HCT116 (cell line): ENCODE measurements at regions not wholly inside any gene's neighbourhood (a gene's known extent, or its start where the extent isn't known, plus 50 kb on each side); places are given as distances from the start of the nearest gene placed in this dataset.

Experiments used
- ATAC-seq: fragments of 200-7000 bp; cut with Tn5 transposase; 2 replicates; pipeline ENCODE4 v1.9.1; 2020; ENCODE audit warnings: mild to moderate bottlenecking, moderate library complexity
- BruUV-seq: library from RNA; stranded (reverse); fragments of 400-500 nt; replicated peaks from 2 replicates; lab custom pipeline; 2021; lab: Mats Ljungman, UMichigan
- CTCF ChIA-PET: fragments of 300-600 bp; sonication (Branson Sonifier 250); formaldehyde crosslinking; loops from one replicate; lab custom pipeline; 2021; ENCODE audit warnings: antibody characterized with exemption; lab: Charles Lee
- POLR2A ChIA-PET: fragments of 300-600, 350-600 bp; sonication (Branson Sonifier 250); formaldehyde crosslinking; loops from one replicate; lab custom pipeline; 2021; ENCODE audit warnings: antibody characterized with exemption; lab: Charles Lee
- RAD21 ChIA-PET, 2 experiments: fragments of 300-600 bp; sonication (Branson Sonifier 250); formaldehyde crosslinking; loops; one replicate each; lab custom pipeline; 2023; ENCODE audit warnings: low total read pairs in 2 of 2; ENCODE audit not compliant: uncharacterized antibody in 2 of 2, unreplicated experiment in 2 of 2, low non-redundant PET in 1 of 2; lab: Charles Lee
- DNase-seq: peaks from one replicate; pipeline ENCODE4 v3.0.0-alpha.2; 2010; ENCODE audit warnings: low read depth, low spot score
- H2AFZ ChIP-seq: fragments of 200-600 bp; shearing (Covaris generic), sonication (generic); 2 replicates; pipeline ENCODE4 v1.6.1; 2017; ENCODE audit warnings: low read depth, mixed run types, mixed read lengths, antibody characterized with exemption, low read length; ENCODE audit not compliant: poor library complexity, severe bottlenecking
- H3K27ac ChIP-seq: 2 replicates; pipeline ENCODE4 v1.5.1; 2012; ENCODE audit warnings: low read depth, low read length
- H3K27me3 ChIP-seq: fragments of 200-600 bp; sonication (generic); 2 replicates; pipeline ENCODE4 v1.6.1; 2016; ENCODE audit warnings: mixed run types, low read length, mixed read lengths; ENCODE audit not compliant: insufficient read depth
- H3K36me3 ChIP-seq, 2 experiments: fragments of 200-500 bp in 1 of 2; fragments of 200-600 bp in 1 of 2; sonication (Bioruptor generic) in 1 of 2; sonication (generic) in 1 of 2; 2 replicates each; pipeline versions ENCODE4 v1.5.1 to v1.6.1; 2014 to 2016; ENCODE audit warnings: low read length in 2 of 2, inconsistent platforms in 1 of 2, mixed read lengths in 1 of 2, mixed run types in 1 of 2; ENCODE audit not compliant: insufficient read depth in 2 of 2, control insufficient read depth in 1 of 2
- H3K4me1 ChIP-seq, 2 experiments: fragments of 200-600 bp in 1 of 2; sonication (generic) in 1 of 2; 2 replicates each; pipeline versions ENCODE4 v1.5.1 to v1.6.1; 2012 to 2017; ENCODE audit warnings: low read length in 2 of 2, inconsistent platforms in 1 of 2, mild to moderate bottlenecking in 1 of 2, mixed read lengths in 1 of 2, mixed run types in 1 of 2, moderate library complexity in 1 of 2; ENCODE audit not compliant: insufficient read depth in 2 of 2, control insufficient read depth in 1 of 2
- H3K4me2 ChIP-seq: fragments of 200-600 bp; sonication (generic); 2 replicates; pipeline ENCODE4 v1.6.1; 2017; ENCODE audit warnings: mixed run types, low read length, mixed read lengths
- H3K4me3 ChIP-seq, 2 experiments: fragments of 200-600 bp in 1 of 2; sonication (generic) in 1 of 2; replicated peaks in 1 of 2; 2 replicates each; pipeline ENCODE4 v1.5.1; 2011 to 2016; ENCODE audit warnings: low read length in 2 of 2, control low read depth in 1 of 2, low read depth in 1 of 2, mild to moderate bottlenecking in 1 of 2, mixed read lengths in 1 of 2, mixed run types in 1 of 2
- H3K79me2 ChIP-seq: fragments of 200-600 bp; sonication (generic); 2 replicates; pipeline ENCODE4 v1.6.1; 2017; ENCODE audit warnings: mild to moderate bottlenecking, mixed run types, low read length, moderate library complexity, mixed read lengths; ENCODE audit not compliant: insufficient read depth
- H3K9ac ChIP-seq: fragments of 200-600 bp; sonication (generic); 2 replicates; pipeline ENCODE4 v1.6.1; 2016; ENCODE audit warnings: low read length, mixed read lengths
- H3K9me2 ChIP-seq: fragments of 200-600 bp; sonication (generic), shearing (Covaris generic); 2 replicates; pipeline ENCODE4 v1.6.1; 2017; ENCODE audit warnings: mixed run types, mild to moderate bottlenecking, moderate library complexity; ENCODE audit not compliant: insufficient read depth
- H3K9me3 ChIP-seq, 2 experiments: fragments of 200-500 bp in 1 of 2; fragments of 200-600 bp in 1 of 2; sonication (Bioruptor generic) in 1 of 2; sonication (generic) in 1 of 2; 2 replicates each; pipeline ENCODE4 v1.6.1; 2014 to 2017; ENCODE audit warnings: low read length in 2 of 2, mixed read lengths in 2 of 2, inconsistent platforms in 1 of 2, low read depth in 1 of 2, mild to moderate bottlenecking in 1 of 2, mixed run types in 1 of 2, moderate library complexity in 1 of 2; ENCODE audit not compliant: control insufficient read depth in 1 of 2, insufficient read depth in 1 of 2
- H4K20me1 ChIP-seq: fragments of 200-600 bp; sonication (generic), shearing (Covaris generic); 2 replicates; pipeline ENCODE4 v1.6.1; 2017; ENCODE audit warnings: mixed run types, mild to moderate bottlenecking, moderate library complexity; ENCODE audit not compliant: insufficient read depth
- CEBPB ChIP-seq: IDR thresholded peaks from 2 replicates; pipeline ENCODE4 v1.6.1; 2012; ENCODE audit warnings: low read depth
- CTCF ChIP-seq, 3 experiments: fragments of 200-600 bp in 1 of 3; sonication (generic) in 1 of 3; IDR thresholded peaks in 2 of 3; conservative IDR thresholded peaks in 1 of 3; 2 replicates each; pipeline ENCODE4 v1.5.1; 2012 to 2017; ENCODE audit warnings: low read depth in 2 of 3, low read length in 2 of 3, antibody characterized with exemption in 1 of 3, borderline replicate concordance in 1 of 3, control low read depth in 1 of 3, mild to moderate bottlenecking in 1 of 3, mixed read lengths in 1 of 3, mixed run types in 1 of 3, moderate library complexity in 1 of 3; ENCODE audit not compliant: insufficient read depth in 1 of 3
- EGR1 ChIP-seq: IDR thresholded peaks from 2 replicates; pipeline ENCODE4 v1.6.1; 2012; ENCODE audit warnings: low read depth
- EZH2 ChIP-seq: fragments of 200-600 bp; sonication (generic); IDR thresholded peaks from 2 replicates; pipeline ENCODE4 v1.6.1; 2017; ENCODE audit warnings: antibody characterized with exemption, mixed run types
- EZH2phosphoT487 ChIP-seq: fragments of 200-600 bp; IDR thresholded peaks from 2 replicates; pipeline ENCODE4 v1.6.1; 2018; ENCODE audit warnings: antibody characterized with exemption, borderline replicate concordance
- FOSL1 ChIP-seq: IDR thresholded peaks from 2 replicates; pipeline ENCODE4 v1.6.1; 2012; ENCODE audit warnings: low read depth
- RAD21 ChIP-seq: IDR thresholded peaks from 2 replicates; pipeline ENCODE4 v1.6.1; 2012; ENCODE audit warnings: low read depth, mild to moderate bottlenecking
- SIN3A ChIP-seq: IDR thresholded peaks from 2 replicates; pipeline ENCODE4 v1.6.1; 2012; ENCODE audit warnings: low read depth
- SP1 ChIP-seq: IDR thresholded peaks from 2 replicates; pipeline ENCODE4 v1.6.1; 2012; ENCODE audit warnings: low read depth
- SRF ChIP-seq: IDR thresholded peaks from 2 replicates; pipeline ENCODE4 v1.6.1; 2012; ENCODE audit warnings: low read depth
- YY1 ChIP-seq: IDR thresholded peaks from 2 replicates; pipeline ENCODE4 v1.6.1; 2011; ENCODE audit warnings: low read length, low read depth, moderate library complexity, mild to moderate bottlenecking; ENCODE audit not compliant: insufficient replicate concordance; ENCODE audit errors: extremely low read depth
- ZBTB33 ChIP-seq: IDR thresholded peaks from 2 replicates; pipeline ENCODE4 v1.6.1; 2011; ENCODE audit warnings: mild to moderate bottlenecking, low read length, moderate library complexity; ENCODE audit not compliant: insufficient replicate concordance; ENCODE audit errors: extremely low read depth
- ZFX ChIP-seq: fragments of 450-650 bp; IDR thresholded peaks from 2 replicates; pipeline ENCODE4 v1.6.1; 2017
- ZNF274 ChIP-seq: fragments of 200-500 bp; sonication (Bioruptor generic); IDR thresholded peaks from 2 replicates; pipeline ENCODE4 v1.6.1; 2014; ENCODE audit warnings: mild to moderate bottlenecking, low read depth, low read length, inconsistent platforms
- intact Hi-C: fragments of 100-400 bp; cut with micrococcal nuclease; formaldehyde crosslinking; loops from 2 replicates; pipeline ENCODE4 v1.10.0; 2022

- no TSS peak for BruUV-seq
- no peaks in the 10 kb centered on the region for H3K79me2 ChIP-seq
- ChIA-PET POLR2A (no interaction called here), RAD21 (no interaction called here), CTCF (no interaction called here)
- H3K4me2 ChIP-seq: no peak overlapping the region
- H3K4me3 ChIP-seq: no peak overlapping the region
- H2AFZ ChIP-seq: no peak overlapping the region
- H3K9ac ChIP-seq: no peak overlapping the region
- no peaks in the 10 kb centered on the region for H3K36me3 ChIP-seq
- no peaks in the 10 kb centered on the region for H3K9me2 ChIP-seq
- H3K9me3 ChIP-seq: peaks cover 11 to 17% of the 10 kb centered on the region in 2 experiments
- H4K20me1 ChIP-seq: no peaks in the 10 kb centered on the region
- intact Hi-C loops: no loop called here
- ATAC-seq (no peak), DNase-seq (no peak)
- no peaks in the 10 kb centered on the region for H3K4me1 ChIP-seq
- no peaks in the 10 kb centered on the region for H3K27me3 ChIP-seq
- no peak for TF ChIP-seq SIN3A
- no peak for TF ChIP-seq EZH2phosphoT487
- TF ChIP-seq CEBPB: no peak
- no peak for TF ChIP-seq EZH2
- TF ChIP-seq ZNF274: no peak
- TF ChIP-seq, all 23 proteins: peak for 0
- H3K27ac ChIP-seq: no peak overlapping the region
Observed at GRCh38 chr5:23629396-23629795, 122.0 kb downstream of the PRDM9 start.

GRCh38 chr5:23631302-23632045 is 124.1 kb downstream of the PRDM9 start:
- RAD21 ChIA-PET: no interaction called here
- Histone ChIP-seq H3K4me2 (no peak overlapping the region), H2AFZ (no peak overlapping the region), H3K9ac (no peak overlapping the region), H3K9me2 (no peaks in the 10 kb centered on the region), H3K9me3 (peaks cover 16 to 26% of the 10 kb centered on the region in 2 experiments; a peak in 3 of 4 replicates), H3K27ac (no peak overlapping the region), H3K4me1 (no peaks in the 10 kb centered on the region), H3K79me2 (no peaks in the 10 kb centered on the region), H4K20me1 (no peaks in the 10 kb centered on the region), H3K36me3 (no peaks in the 10 kb centered on the region)
- no TSS peak for BruUV-seq
- POLR2A ChIA-PET: no interaction called here
- no peak for DNase-seq
- intact Hi-C loops: no loop called here
- no peak for TF ChIP-seq ZBTB33
- TF ChIP-seq RAD21: no peak
- no peak for TF ChIP-seq CTCF (IDR thresholded peaks at IDR 0.05 in 2 of 3, conservative IDR thresholded peaks at IDR 0.05 in 1 of 3; ENCODE audit: borderline replicate concordance in 1 of 3, insufficient read depth in 1 of 3, low read depth in 2 of 3, low read length in 2 of 3)
- TF ChIP-seq SP1: no peak
- no peak for TF ChIP-seq ZFX
- TF ChIP-seq ZNF274: no peak
- no peak for TF ChIP-seq EZH2
- TF ChIP-seq FOSL1: no peak
- TF ChIP-seq SRF: no peak
- no peak for TF ChIP-seq YY1
- no peak for TF ChIP-seq EGR1
- TF ChIP-seq, all 23 proteins: peak for 0
- no peak for ATAC-seq
- CTCF ChIA-PET: no interaction called here
- H3K4me3 ChIP-seq: no peak overlapping the region
- no peaks in the 10 kb centered on the region for H3K27me3 ChIP-seq
